HCT116 (cell line): ENCODE measurements at regions not wholly inside any gene's neighbourhood (a gene's known extent, or its start where the extent isn't known, plus 50 kb on each side); places are given as distances from the start of the nearest gene placed in this dataset.

Source experiments
- ATAC-seq: fragments of 200-7000 bp; cut with Tn5 transposase; 2 replicates; pipeline ENCODE4 v1.9.1; 2020; ENCODE audit warnings: mild to moderate bottlenecking, moderate library complexity
- BruUV-seq: library from RNA; stranded (reverse); fragments of 400-500 nt; replicated peaks from 2 replicates; lab custom pipeline; 2021; lab: Mats Ljungman, UMichigan
- CTCF ChIA-PET: fragments of 300-600 bp; sonication (Branson Sonifier 250); formaldehyde crosslinking; loops from one replicate; lab custom pipeline; 2021; ENCODE audit warnings: antibody characterized with exemption; lab: Charles Lee
- POLR2A ChIA-PET: fragments of 300-600, 350-600 bp; sonication (Branson Sonifier 250); formaldehyde crosslinking; loops from one replicate; lab custom pipeline; 2021; ENCODE audit warnings: antibody characterized with exemption; lab: Charles Lee
- RAD21 ChIA-PET, 2 experiments: fragments of 300-600 bp; sonication (Branson Sonifier 250); formaldehyde crosslinking; loops; one replicate each; lab custom pipeline; 2023; ENCODE audit warnings: low total read pairs in 2 of 2; ENCODE audit not compliant: uncharacterized antibody in 2 of 2, unreplicated experiment in 2 of 2, low non-redundant PET in 1 of 2; lab: Charles Lee
- DNase-seq: peaks from one replicate; pipeline ENCODE4 v3.0.0-alpha.2; 2010; ENCODE audit warnings: low read depth, low spot score
- H2AFZ ChIP-seq: fragments of 200-600 bp; shearing (Covaris generic), sonication (generic); 2 replicates; pipeline ENCODE4 v1.6.1; 2017; ENCODE audit warnings: low read depth, mixed run types, mixed read lengths, antibody characterized with exemption, low read length; ENCODE audit not compliant: poor library complexity, severe bottlenecking
- H3K27ac ChIP-seq: 2 replicates; pipeline ENCODE4 v1.5.1; 2012; ENCODE audit warnings: low read depth, low read length
- H3K27me3 ChIP-seq: fragments of 200-600 bp; sonication (generic); 2 replicates; pipeline ENCODE4 v1.6.1; 2016; ENCODE audit warnings: mixed run types, low read length, mixed read lengths; ENCODE audit not compliant: insufficient read depth
- H3K36me3 ChIP-seq, 2 experiments: fragments of 200-500 bp in 1 of 2; fragments of 200-600 bp in 1 of 2; sonication (Bioruptor generic) in 1 of 2; sonication (generic) in 1 of 2; 2 replicates each; pipeline versions ENCODE4 v1.5.1 to v1.6.1; 2014 to 2016; ENCODE audit warnings: low read length in 2 of 2, inconsistent platforms in 1 of 2, mixed read lengths in 1 of 2, mixed run types in 1 of 2; ENCODE audit not compliant: insufficient read depth in 2 of 2, control insufficient read depth in 1 of 2
- H3K4me1 ChIP-seq, 2 experiments: fragments of 200-600 bp in 1 of 2; sonication (generic) in 1 of 2; 2 replicates each; pipeline versions ENCODE4 v1.5.1 to v1.6.1; 2012 to 2017; ENCODE audit warnings: low read length in 2 of 2, inconsistent platforms in 1 of 2, mild to moderate bottlenecking in 1 of 2, mixed read lengths in 1 of 2, mixed run types in 1 of 2, moderate library complexity in 1 of 2; ENCODE audit not compliant: insufficient read depth in 2 of 2, control insufficient read depth in 1 of 2
- H3K4me2 ChIP-seq: fragments of 200-600 bp; sonication (generic); 2 replicates; pipeline ENCODE4 v1.6.1; 2017; ENCODE audit warnings: mixed run types, low read length, mixed read lengths
- H3K4me3 ChIP-seq, 2 experiments: fragments of 200-600 bp in 1 of 2; sonication (generic) in 1 of 2; replicated peaks in 1 of 2; 2 replicates each; pipeline ENCODE4 v1.5.1; 2011 to 2016; ENCODE audit warnings: low read length in 2 of 2, control low read depth in 1 of 2, low read depth in 1 of 2, mild to moderate bottlenecking in 1 of 2, mixed read lengths in 1 of 2, mixed run types in 1 of 2
- H3K79me2 ChIP-seq: fragments of 200-600 bp; sonication (generic); 2 replicates; pipeline ENCODE4 v1.6.1; 2017; ENCODE audit warnings: mild to moderate bottlenecking, mixed run types, low read length, moderate library complexity, mixed read lengths; ENCODE audit not compliant: insufficient read depth
- H3K9ac ChIP-seq: fragments of 200-600 bp; sonication (generic); 2 replicates; pipeline ENCODE4 v1.6.1; 2016; ENCODE audit warnings: low read length, mixed read lengths
- H3K9me2 ChIP-seq: fragments of 200-600 bp; sonication (generic), shearing (Covaris generic); 2 replicates; pipeline ENCODE4 v1.6.1; 2017; ENCODE audit warnings: mixed run types, mild to moderate bottlenecking, moderate library complexity; ENCODE audit not compliant: insufficient read depth
- H3K9me3 ChIP-seq, 2 experiments: fragments of 200-500 bp in 1 of 2; fragments of 200-600 bp in 1 of 2; sonication (Bioruptor generic) in 1 of 2; sonication (generic) in 1 of 2; 2 replicates each; pipeline ENCODE4 v1.6.1; 2014 to 2017; ENCODE audit warnings: low read length in 2 of 2, mixed read lengths in 2 of 2, inconsistent platforms in 1 of 2, low read depth in 1 of 2, mild to moderate bottlenecking in 1 of 2, mixed run types in 1 of 2, moderate library complexity in 1 of 2; ENCODE audit not compliant: control insufficient read depth in 1 of 2, insufficient read depth in 1 of 2
- H4K20me1 ChIP-seq: fragments of 200-600 bp; sonication (generic), shearing (Covaris generic); 2 replicates; pipeline ENCODE4 v1.6.1; 2017; ENCODE audit warnings: mixed run types, mild to moderate bottlenecking, moderate library complexity; ENCODE audit not compliant: insufficient read depth
- CBX3 ChIP-seq: IDR thresholded peaks from 2 replicates; pipeline ENCODE4 v1.6.1; 2012; ENCODE audit warnings: low read depth
- CEBPB ChIP-seq: IDR thresholded peaks from 2 replicates; pipeline ENCODE4 v1.6.1; 2012; ENCODE audit warnings: low read depth
- ELF1 ChIP-seq: IDR thresholded peaks from 2 replicates; pipeline ENCODE4 v1.6.1; 2012; ENCODE audit warnings: low read depth, borderline replicate concordance
- EZH2 ChIP-seq: fragments of 200-600 bp; sonication (generic); IDR thresholded peaks from 2 replicates; pipeline ENCODE4 v1.6.1; 2017; ENCODE audit warnings: antibody characterized with exemption, mixed run types
- RAD21 ChIP-seq: IDR thresholded peaks from 2 replicates; pipeline ENCODE4 v1.6.1; 2012; ENCODE audit warnings: low read depth, mild to moderate bottlenecking
- SIN3A ChIP-seq: IDR thresholded peaks from 2 replicates; pipeline ENCODE4 v1.6.1; 2012; ENCODE audit warnings: low read depth
- SP1 ChIP-seq: IDR thresholded peaks from 2 replicates; pipeline ENCODE4 v1.6.1; 2012; ENCODE audit warnings: low read depth
- SRF ChIP-seq: IDR thresholded peaks from 2 replicates; pipeline ENCODE4 v1.6.1; 2012; ENCODE audit warnings: low read depth
- TCF7L2 ChIP-seq: IDR thresholded peaks from 2 replicates; pipeline ENCODE4 v1.7.0; 2011; ENCODE audit warnings: borderline replicate concordance, inconsistent platforms; ENCODE audit not compliant: insufficient read depth, insufficient read length; ENCODE audit errors: extremely low read depth
- ZFX ChIP-seq: fragments of 450-650 bp; IDR thresholded peaks from 2 replicates; pipeline ENCODE4 v1.6.1; 2017
- ZNF274 ChIP-seq: fragments of 200-500 bp; sonication (Bioruptor generic); IDR thresholded peaks from 2 replicates; pipeline ENCODE4 v1.6.1; 2014; ENCODE audit warnings: mild to moderate bottlenecking, low read depth, low read length, inconsistent platforms
- intact Hi-C: fragments of 100-400 bp; cut with micrococcal nuclease; formaldehyde crosslinking; loops from 2 replicates; pipeline ENCODE4 v1.10.0; 2022
- TF ChIP-seq, protein P1 (sequence below), 3 experiments: fragments of 200-600 bp in 1 of 3; sonication (generic) in 1 of 3; IDR thresholded peaks in 2 of 3; conservative IDR thresholded peaks in 1 of 3; 2 replicates each; pipeline ENCODE4 v1.5.1; 2012 to 2017; ENCODE audit warnings: low read depth in 2 of 3, low read length in 2 of 3, antibody characterized with exemption in 1 of 3, borderline replicate concordance in 1 of 3, control low read depth in 1 of 3, mild to moderate bottlenecking in 1 of 3, mixed read lengths in 1 of 3, mixed run types in 1 of 3, moderate library complexity in 1 of 3; ENCODE audit not compliant: insufficient read depth in 1 of 3
- TF ChIP-seq, protein P2 (sequence below): IDR thresholded peaks from 2 replicates; pipeline ENCODE4 v1.6.1; 2012; ENCODE audit warnings: low read depth

DNA sequence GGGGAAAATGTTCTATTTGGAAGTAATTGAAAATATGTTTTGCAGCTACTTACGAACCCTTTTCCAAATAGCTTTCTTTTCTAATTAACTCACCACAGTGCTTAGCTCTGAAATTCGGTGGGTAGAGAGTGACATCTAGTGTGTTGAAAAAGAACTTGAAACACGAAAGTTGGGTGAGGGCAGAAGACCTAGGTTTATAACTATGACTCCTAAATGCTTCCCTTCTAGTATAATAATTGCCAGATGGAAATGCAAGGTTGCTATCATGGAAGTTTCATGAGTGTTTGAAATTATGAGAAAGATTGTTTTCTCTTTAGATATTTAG lies 77.3 kb upstream of the NOCT start:
- no peaks in the 10 kb centered on the region for H3K79me2 ChIP-seq
- TF ChIP-seq, protein P1, sequence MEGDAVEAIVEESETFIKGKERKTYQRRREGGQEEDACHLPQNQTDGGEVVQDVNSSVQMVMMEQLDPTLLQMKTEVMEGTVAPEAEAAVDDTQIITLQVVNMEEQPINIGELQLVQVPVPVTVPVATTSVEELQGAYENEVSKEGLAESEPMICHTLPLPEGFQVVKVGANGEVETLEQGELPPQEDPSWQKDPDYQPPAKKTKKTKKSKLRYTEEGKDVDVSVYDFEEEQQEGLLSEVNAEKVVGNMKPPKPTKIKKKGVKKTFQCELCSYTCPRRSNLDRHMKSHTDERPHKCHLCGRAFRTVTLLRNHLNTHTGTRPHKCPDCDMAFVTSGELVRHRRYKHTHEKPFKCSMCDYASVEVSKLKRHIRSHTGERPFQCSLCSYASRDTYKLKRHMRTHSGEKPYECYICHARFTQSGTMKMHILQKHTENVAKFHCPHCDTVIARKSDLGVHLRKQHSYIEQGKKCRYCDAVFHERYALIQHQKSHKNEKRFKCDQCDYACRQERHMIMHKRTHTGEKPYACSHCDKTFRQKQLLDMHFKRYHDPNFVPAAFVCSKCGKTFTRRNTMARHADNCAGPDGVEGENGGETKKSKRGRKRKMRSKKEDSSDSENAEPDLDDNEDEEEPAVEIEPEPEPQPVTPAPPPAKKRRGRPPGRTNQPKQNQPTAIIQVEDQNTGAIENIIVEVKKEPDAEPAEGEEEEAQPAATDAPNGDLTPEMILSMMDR (IDR thresholded peaks at IDR 0.05 in 2 of 3, conservative IDR thresholded peaks at IDR 0.05 in 1 of 3; ENCODE audit: borderline replicate concordance in 1 of 3, insufficient read depth in 1 of 3, low read depth in 2 of 3, low read length in 2 of 3) = peak; percentile 34 to 55 (median 39); a peak in 4 of 6 replicates
- no peak for TF ChIP-seq ZFX
- TF ChIP-seq RAD21 = peak; percentile 75
- TF ChIP-seq, all 23 proteins: peak for 2
- Histone ChIP-seq H3K36me3 (no peaks in the 10 kb centered on the region), H3K27me3 (no peaks in the 10 kb centered on the region), H3K9me3 (no peaks in the 10 kb centered on the region), H2AFZ (no peak overlapping the region), H3K27ac (no peak overlapping the region), H3K4me2 (no peak overlapping the region), H3K9me2 (no peaks in the 10 kb centered on the region), H3K4me1 (no peaks in the 10 kb centered on the region), H4K20me1 (no peaks in the 10 kb centered on the region), H3K4me3 (no peak overlapping the region), H3K9ac (no peak overlapping the region)
- DNase-seq = peak; percentile 27
- CTCF ChIA-PET = interaction anchor here (0.7 to 1.6 kb wide), 12 partner anchors 9 to 1205 kb away, joined by 3 to 15 read pairs (median 6); no protein-coding TSS in a partner anchor
- no TSS peak for BruUV-seq
- ATAC-seq = peak; percentile 90
- POLR2A ChIA-PET = no interaction called here
- intact Hi-C loops = loop anchor here (5.0 kb wide), 1 partner anchor 361 kb away; no protein-coding TSS in a partner anchor
- RAD21 ChIA-PET = interaction anchor here (0.8 to 1.1 kb wide), 2 partner anchors 67 kb away, joined by 3 to 4 read pairs; no protein-coding TSS in a partner anchor

DNA sequence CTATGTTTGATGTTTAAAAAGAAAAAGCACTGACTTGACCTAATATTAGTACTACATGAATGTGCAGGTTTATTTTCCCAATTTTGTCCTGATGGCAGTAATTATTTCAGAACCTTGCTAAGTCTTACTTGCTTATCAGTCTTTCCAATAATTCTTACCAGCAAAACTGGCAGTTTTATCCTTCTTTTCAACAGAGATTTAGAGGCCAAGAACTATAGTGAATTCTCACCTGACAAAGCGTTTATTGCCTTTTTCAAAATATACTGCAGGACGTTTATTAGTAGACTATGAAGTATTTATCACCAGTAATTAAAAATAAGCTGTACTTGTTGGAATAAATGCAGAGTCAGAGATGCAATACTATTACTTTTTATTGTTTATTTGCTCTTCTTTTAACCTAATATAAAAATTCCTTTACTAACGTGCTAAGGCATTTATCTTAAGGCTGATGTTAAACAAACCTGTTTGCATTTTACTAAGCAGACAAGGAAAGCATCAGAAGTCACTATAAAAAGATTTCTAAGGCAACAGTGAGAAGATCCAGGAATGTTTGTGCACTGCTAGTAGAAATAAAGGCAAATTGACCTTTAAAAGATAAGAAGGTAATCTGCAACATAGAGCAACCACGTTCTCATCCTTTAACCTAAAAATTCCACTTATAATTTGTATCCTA lies 80.3 kb upstream of the NOCT start:
- H3K27ac ChIP-seq = no peak overlapping the region
- no peak overlapping the region for H3K4me3 ChIP-seq
- RAD21 ChIA-PET = no interaction called here
- H4K20me1 ChIP-seq = no peaks in the 10 kb centered on the region
- H3K4me2 ChIP-seq = no peak overlapping the region
- no peak for TF ChIP-seq CEBPB
- no peak for TF ChIP-seq CBX3
- TF ChIP-seq ZFX = no peak
- no peak for TF ChIP-seq EZH2
- no peak for TF ChIP-seq TCF7L2
- TF ChIP-seq, protein P2, sequence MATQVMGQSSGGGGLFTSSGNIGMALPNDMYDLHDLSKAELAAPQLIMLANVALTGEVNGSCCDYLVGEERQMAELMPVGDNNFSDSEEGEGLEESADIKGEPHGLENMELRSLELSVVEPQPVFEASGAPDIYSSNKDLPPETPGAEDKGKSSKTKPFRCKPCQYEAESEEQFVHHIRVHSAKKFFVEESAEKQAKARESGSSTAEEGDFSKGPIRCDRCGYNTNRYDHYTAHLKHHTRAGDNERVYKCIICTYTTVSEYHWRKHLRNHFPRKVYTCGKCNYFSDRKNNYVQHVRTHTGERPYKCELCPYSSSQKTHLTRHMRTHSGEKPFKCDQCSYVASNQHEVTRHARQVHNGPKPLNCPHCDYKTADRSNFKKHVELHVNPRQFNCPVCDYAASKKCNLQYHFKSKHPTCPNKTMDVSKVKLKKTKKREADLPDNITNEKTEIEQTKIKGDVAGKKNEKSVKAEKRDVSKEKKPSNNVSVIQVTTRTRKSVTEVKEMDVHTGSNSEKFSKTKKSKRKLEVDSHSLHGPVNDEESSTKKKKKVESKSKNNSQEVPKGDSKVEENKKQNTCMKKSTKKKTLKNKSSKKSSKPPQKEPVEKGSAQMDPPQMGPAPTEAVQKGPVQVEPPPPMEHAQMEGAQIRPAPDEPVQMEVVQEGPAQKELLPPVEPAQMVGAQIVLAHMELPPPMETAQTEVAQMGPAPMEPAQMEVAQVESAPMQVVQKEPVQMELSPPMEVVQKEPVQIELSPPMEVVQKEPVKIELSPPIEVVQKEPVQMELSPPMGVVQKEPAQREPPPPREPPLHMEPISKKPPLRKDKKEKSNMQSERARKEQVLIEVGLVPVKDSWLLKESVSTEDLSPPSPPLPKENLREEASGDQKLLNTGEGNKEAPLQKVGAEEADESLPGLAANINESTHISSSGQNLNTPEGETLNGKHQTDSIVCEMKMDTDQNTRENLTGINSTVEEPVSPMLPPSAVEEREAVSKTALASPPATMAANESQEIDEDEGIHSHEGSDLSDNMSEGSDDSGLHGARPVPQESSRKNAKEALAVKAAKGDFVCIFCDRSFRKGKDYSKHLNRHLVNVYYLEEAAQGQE = no peak
- no peak for TF ChIP-seq SIN3A
- TF ChIP-seq ZNF274 = no peak
- TF ChIP-seq SP1 = no peak
- TF ChIP-seq ELF1 = no peak
- TF ChIP-seq SRF = no peak
- no peak for TF ChIP-seq RAD21
- no peaks in the 10 kb centered on the region for H3K9me2 ChIP-seq
- no peak overlapping the region for H2AFZ ChIP-seq
- no peaks in the 10 kb centered on the region for H3K36me3 ChIP-seq
- no peak for ATAC-seq
- intact Hi-C loops = loop anchor here (5.0 kb wide), 1 partner anchor 358 kb away; no protein-coding TSS in a partner anchor
- POLR2A ChIA-PET = no interaction called here
- H3K27me3 ChIP-seq = no peaks in the 10 kb centered on the region
- CTCF ChIA-PET = no interaction called here
- no peak for DNase-seq
- H3K4me1 ChIP-seq = no peaks in the 10 kb centered on the region
- no peaks in the 10 kb centered on the region for H3K79me2 ChIP-seq
- H3K9me3 ChIP-seq = no peaks in the 10 kb centered on the region
- no peak overlapping the region for H3K9ac ChIP-seq
- no TSS peak for BruUV-seq
